K562 (cell line): ENCODE measurements at regions not wholly inside any gene's neighbourhood (a gene's known extent, or its start where the extent isn't known, plus 50 kb on each side); places are given as distances from the start of the nearest gene placed in this dataset.

Experiments used
- NR0B1 ChIP-seq: fragments of 450-650 bp; IDR thresholded peaks from one replicate; pipeline ENCODE4 v1.6.1; 2018; ENCODE audit warnings: mild to moderate bottlenecking, moderate library complexity; ENCODE audit not compliant: partially characterized antibody
- RREB1 ChIP-seq: fragments of 250-450 bp; sonication (Bioruptor Pico); IDR thresholded peaks from 2 replicates; pipeline ENCODE4 v1.4.0; 2020
- SNAPC5 ChIP-seq: fragments of 250-450 bp; sonication (Bioruptor Pico); IDR thresholded peaks from 2 replicates; pipeline ENCODE4 v1.8.0; 2021; ENCODE audit warnings: moderate library complexity, mild to moderate bottlenecking, inconsistent platforms
- ZFP1 ChIP-seq: fragments of 450-650 bp; formaldehyde crosslinking; IDR thresholded peaks from 2 replicates; pipeline ENCODE4 v1.4.0; 2020; ENCODE audit warnings: mild to moderate bottlenecking, mixed read lengths
- ZNF224 ChIP-seq: sonication (generic); formaldehyde crosslinking; IDR thresholded peaks from 2 replicates; pipeline ENCODE4 v1.8.0; 2022; ENCODE audit warnings: mild to moderate bottlenecking, missing genetic modification reagents
- ZNF232 ChIP-seq: sonication (generic); formaldehyde crosslinking; IDR thresholded peaks from 2 replicates; pipeline ENCODE4 v1.8.0; 2022; ENCODE audit warnings: mild to moderate bottlenecking, missing genetic modification reagents
- ZNF507 ChIP-seq: conservative IDR thresholded peaks from 2 replicates; pipeline ENCODE4 v1.6.1; 2017; ENCODE audit warnings: missing genetic modification characterization, missing compliant biosample characterization
- ZZZ3 ChIP-seq: fragments of 450-650 bp; IDR thresholded peaks from 2 replicates; pipeline ENCODE4 v1.6.1; 2016; ENCODE audit warnings: antibody characterized with exemption, mild to moderate bottlenecking, moderate library complexity

- no peak for TF ChIP-seq RREB1 (CRISPR knock-in tag)
- no peak for TF ChIP-seq ZNF224 (CRISPR knock-in tag)
- TF ChIP-seq ZFP1 (CRISPR knock-in tag): no peak
- TF ChIP-seq NR0B1: no peak
- TF ChIP-seq ZNF507 (tag): no peak
- no peak for TF ChIP-seq ZZZ3
- no peak for TF ChIP-seq ZNF232
- TF ChIP-seq SNAPC5 (CRISPR knock-in tag): no peak
Measured at GRCh38 chr10:78702876-78703275, 365.9 kb upstream of the ZMIZ1 start (continued).
